ENCODE measurements at regions not wholly inside any gene's neighbourhood (a gene's known extent, or its start where the extent isn't known, plus 50 kb on each side); places are given as distances from the start of the nearest gene placed in this dataset.

- no peak for ATAC-seq
- Mint-ChIP-seq H3K9me3 (peaks cover 20% of the 10 kb centered on the region), H3K27ac (no peak overlapping the region), H3K27me3 (peaks cover 29% of the 10 kb centered on the region), H3K36me3 (no peaks in the 10 kb centered on the region), H3K4me3 (no peak overlapping the region), H3K4me1 (no peaks in the 10 kb centered on the region)
These were observed 106.9 kb upstream of the NAV2 start for GRCh38 chr11:19605520-19606371.

DNA sequence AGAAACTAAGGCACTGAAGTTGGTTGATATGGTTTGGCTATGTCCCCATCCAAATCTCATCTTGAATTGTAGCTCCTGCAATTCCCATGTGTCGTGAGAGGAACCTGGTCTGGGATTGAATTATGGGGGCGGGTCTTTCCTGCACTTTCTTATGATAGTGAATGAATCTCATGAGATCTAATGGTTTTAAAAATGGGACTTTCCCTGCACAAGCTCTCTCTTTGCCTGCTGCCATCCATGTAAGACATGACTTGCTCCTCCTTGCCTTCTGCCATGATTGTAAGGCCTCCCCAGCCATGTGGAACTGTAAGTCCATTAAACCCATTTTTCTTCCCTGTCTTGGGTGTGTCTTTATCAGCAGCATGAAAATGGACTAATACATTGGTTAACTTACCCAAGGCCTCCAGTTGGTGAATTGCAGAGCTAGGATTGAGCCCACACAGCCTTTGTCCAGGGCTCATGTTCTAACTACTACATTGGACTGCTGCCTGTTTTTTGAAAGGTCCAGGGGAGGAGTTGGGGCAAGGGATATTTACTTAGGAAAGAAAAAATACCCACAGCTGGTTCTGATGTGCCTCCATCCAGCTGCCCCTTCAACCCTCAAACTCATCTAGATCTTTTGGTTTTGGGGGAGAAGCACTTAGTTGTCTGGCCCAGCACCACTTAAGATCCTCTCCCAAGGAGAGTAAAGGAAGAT lies 107.8 kb upstream of the NAV2 start:
- Mint-ChIP-seq H3K36me3 (no peaks in the 10 kb centered on the region), H3K9me3 (peaks cover 15% of the 10 kb centered on the region), H3K4me1 (no peaks in the 10 kb centered on the region), H3K27me3 (peaks cover 29% of the 10 kb centered on the region), H3K4me3 (no peak overlapping the region), H3K27ac (no peak overlapping the region)
- ATAC-seq: no peak

GRCh38 chr11:19603771-19604170 lies 108.9 kb upstream of the NAV2 start:
- no peak for ATAC-seq
- H3K9me3 Mint-ChIP-seq: peaks cover 15% of the 10 kb centered on the region
- peaks cover 21% of the 10 kb centered on the region for H3K27me3 Mint-ChIP-seq
- no peaks in the 10 kb centered on the region for H3K4me1 Mint-ChIP-seq
- H3K36me3 Mint-ChIP-seq: no peaks in the 10 kb centered on the region
- no peak overlapping the region for H3K27ac Mint-ChIP-seq
- no peak overlapping the region for H3K4me3 Mint-ChIP-seq

DNA sequence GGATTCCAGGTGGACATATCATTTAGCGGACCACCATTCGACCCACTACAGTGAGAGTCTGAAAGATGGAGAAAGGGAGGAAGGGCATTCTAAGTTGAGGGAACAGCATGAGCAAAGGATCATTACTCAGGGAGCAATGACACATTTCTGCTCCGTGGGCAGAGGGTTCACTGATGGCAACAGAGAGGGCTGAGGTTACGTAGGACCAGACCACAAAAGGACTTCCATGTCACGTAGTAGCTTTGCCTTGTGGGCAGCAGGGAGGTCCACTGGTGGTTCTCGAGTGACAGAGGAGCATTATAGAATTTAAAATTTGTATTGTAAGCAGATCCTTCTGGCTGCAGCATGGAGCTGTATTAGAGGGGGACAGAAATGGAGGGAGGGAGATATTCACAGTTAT lies 109.7 kb upstream of the NAV2 start:
- no peaks in the 10 kb centered on the region for H3K4me1 Mint-ChIP-seq
- peaks cover 15% of the 10 kb centered on the region for H3K9me3 Mint-ChIP-seq
- no peak overlapping the region for H3K27ac Mint-ChIP-seq
- ATAC-seq: no peak
- H3K27me3 Mint-ChIP-seq: peaks cover 18% of the 10 kb centered on the region
- no peak overlapping the region for H3K4me3 Mint-ChIP-seq
- H3K36me3 Mint-ChIP-seq: no peaks in the 10 kb centered on the region

DNA sequence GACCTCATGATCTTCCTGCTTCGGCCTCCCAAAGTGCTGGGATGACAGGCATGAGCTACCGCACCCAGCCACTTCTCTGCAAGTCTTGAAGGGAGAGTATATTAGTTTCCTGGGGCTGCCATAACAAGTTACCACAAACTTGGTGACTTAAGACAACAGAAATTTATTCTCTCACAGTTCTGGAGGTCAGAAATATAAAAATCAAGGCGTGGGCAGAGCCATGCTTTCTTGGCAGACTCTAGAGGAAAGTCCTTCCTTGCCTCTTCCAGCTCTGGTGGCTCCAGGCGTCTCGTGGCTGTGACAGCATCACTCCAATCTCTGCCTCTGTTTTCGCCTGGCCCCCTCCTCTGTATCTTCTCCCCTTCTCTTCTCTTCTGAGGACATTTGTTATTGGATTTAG lies 110.2 kb upstream of the NAV2 start:
- peaks cover 18% of the 10 kb centered on the region for H3K27me3 Mint-ChIP-seq
- no peaks in the 10 kb centered on the region for H3K4me1 Mint-ChIP-seq
- ATAC-seq: no peak
- no peaks in the 10 kb centered on the region for H3K36me3 Mint-ChIP-seq
- H3K9me3 Mint-ChIP-seq: peaks cover 15% of the 10 kb centered on the region
- H3K27ac Mint-ChIP-seq: no peak overlapping the region
- H3K4me3 Mint-ChIP-seq: no peak overlapping the region

DNA sequence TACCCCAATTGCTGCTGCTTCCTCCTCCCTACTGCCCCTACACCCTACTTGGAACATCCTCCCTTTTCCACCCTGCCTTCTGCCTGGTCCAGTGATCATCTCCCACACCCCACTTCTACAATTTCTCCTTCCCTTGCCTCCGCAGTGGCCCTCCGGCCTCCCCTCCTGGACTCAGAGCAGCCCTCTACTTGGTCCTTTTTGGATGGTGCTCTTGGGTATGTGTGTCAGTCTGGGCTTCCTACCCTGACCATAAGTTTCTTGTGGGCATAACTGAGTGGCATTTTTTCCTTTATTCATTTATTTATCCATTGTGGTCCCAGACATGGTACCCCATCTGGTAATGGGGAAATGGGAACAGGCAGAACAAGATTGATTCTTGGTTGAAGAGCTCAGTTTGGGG lies 111.4 kb upstream of the NAV2 start:
- Mint-ChIP-seq H3K4me1 (no peaks in the 10 kb centered on the region), H3K36me3 (no peaks in the 10 kb centered on the region), H3K4me3 (no peak overlapping the region), H3K27me3 (peaks cover 18% of the 10 kb centered on the region), H3K9me3 (peaks cover 15% of the 10 kb centered on the region), H3K27ac (no peak overlapping the region)
- no peak for ATAC-seq

- H3K36me3 Mint-ChIP-seq: no peaks in the 10 kb centered on the region
- H3K4me1 Mint-ChIP-seq: no peaks in the 10 kb centered on the region
- H3K4me3 Mint-ChIP-seq: no peak overlapping the region
- ATAC-seq: no peak
- peaks cover 18% of the 10 kb centered on the region for H3K27me3 Mint-ChIP-seq
- peaks cover 12% of the 10 kb centered on the region for H3K9me3 Mint-ChIP-seq
- no peak overlapping the region for H3K27ac Mint-ChIP-seq
These were observed 113.0 kb upstream of the NAV2 start for GRCh38 chr11:19599681-19600080.

DNA sequence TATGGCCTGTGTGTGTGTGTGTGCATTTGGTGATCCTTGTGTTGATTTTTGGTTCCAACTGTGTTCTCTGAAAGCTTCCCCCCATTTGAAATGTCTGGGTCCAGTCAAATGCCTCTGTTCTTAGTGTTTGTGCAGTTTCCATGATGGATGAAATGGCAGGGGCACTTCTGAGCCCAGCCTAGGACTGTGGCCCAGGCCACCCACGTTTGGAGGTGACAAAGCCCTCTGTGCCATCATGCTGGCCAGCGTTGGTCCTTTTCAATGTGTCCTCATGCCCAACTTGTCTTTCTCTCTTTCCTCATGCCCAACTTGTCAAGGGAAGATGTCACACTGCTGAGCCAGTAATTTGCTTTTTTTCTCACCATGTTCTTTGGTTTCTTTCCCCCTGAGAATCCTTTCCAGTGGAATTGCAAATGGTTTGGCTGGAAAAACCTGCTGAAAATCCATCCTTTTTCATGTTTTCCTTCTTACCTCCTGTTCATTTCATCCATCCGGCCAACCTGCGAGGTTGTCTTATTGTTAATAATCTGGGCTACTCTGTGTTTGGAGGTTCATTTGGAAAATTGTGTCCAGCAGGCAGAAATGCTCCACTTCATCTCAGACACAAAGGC lies 113.7 kb upstream of the NAV2 start:
- Mint-ChIP-seq H3K4me1 (no peaks in the 10 kb centered on the region), H3K36me3 (no peaks in the 10 kb centered on the region), H3K27me3 (peaks cover 18% of the 10 kb centered on the region), H3K27ac (no peak overlapping the region), H3K9me3 (peaks cover 8% of the 10 kb centered on the region), H3K4me3 (no peak overlapping the region)
- ATAC-seq: no peak

- no peaks in the 10 kb centered on the region for H3K4me1 Mint-ChIP-seq
- peaks cover 3% of the 10 kb centered on the region for H3K9me3 Mint-ChIP-seq
- no peak overlapping the region for H3K4me3 Mint-ChIP-seq
- H3K36me3 Mint-ChIP-seq: no peaks in the 10 kb centered on the region
- H3K27me3 Mint-ChIP-seq: peaks cover 12% of the 10 kb centered on the region
- H3K27ac Mint-ChIP-seq: no peak overlapping the region
- ATAC-seq: no peak
These were observed 114.2 kb upstream of the NAV2 start for GRCh38 chr11:19598456-19598855.

GRCh38 chr11:19597876-19598275 lies 114.8 kb upstream of the NAV2 start:
- H3K9me3 Mint-ChIP-seq: peaks cover 2% of the 10 kb centered on the region
- H3K27ac Mint-ChIP-seq: no peak overlapping the region
- H3K36me3 Mint-ChIP-seq: no peaks in the 10 kb centered on the region
- no peaks in the 10 kb centered on the region for H3K4me1 Mint-ChIP-seq
- ATAC-seq: no peak
- H3K27me3 Mint-ChIP-seq: peaks cover 7% of the 10 kb centered on the region
- no peak overlapping the region for H3K4me3 Mint-ChIP-seq

DNA sequence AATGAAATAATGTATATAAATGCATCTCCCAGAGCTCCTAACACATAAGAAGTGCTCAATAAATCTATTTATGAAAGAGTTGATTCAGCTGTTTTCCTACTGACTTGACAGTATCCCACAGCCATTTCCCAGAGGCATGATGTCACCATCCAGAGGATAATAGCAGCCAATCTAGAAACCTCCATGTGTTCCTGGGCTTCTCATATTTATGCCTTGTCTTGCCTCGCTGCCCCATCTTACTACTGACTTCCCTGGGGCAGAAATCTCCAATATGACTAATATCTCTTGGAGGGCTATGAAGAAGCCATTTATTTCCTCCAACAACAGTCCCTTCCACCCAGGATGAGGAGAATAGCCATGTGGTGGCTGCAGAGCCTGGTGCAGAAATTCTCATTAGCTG lies 115.4 kb upstream of the NAV2 start:
- no peaks in the 10 kb centered on the region for H3K4me1 Mint-ChIP-seq
- ATAC-seq: no peak
- no peak overlapping the region for H3K4me3 Mint-ChIP-seq
- no peaks in the 10 kb centered on the region for H3K9me3 Mint-ChIP-seq
- no peaks in the 10 kb centered on the region for H3K36me3 Mint-ChIP-seq
- no peaks in the 10 kb centered on the region for H3K27me3 Mint-ChIP-seq
- H3K27ac Mint-ChIP-seq: no peak overlapping the region

GRCh38 chr11:19595840-19596751 lies 116.5 kb upstream of the NAV2 start:
- no peaks in the 10 kb centered on the region for H3K36me3 Mint-ChIP-seq
- H3K27ac Mint-ChIP-seq: no peak overlapping the region
- no peaks in the 10 kb centered on the region for H3K27me3 Mint-ChIP-seq
- ATAC-seq: peak; percentile 14
- no peaks in the 10 kb centered on the region for H3K4me1 Mint-ChIP-seq
- H3K9me3 Mint-ChIP-seq: no peaks in the 10 kb centered on the region
- no peak overlapping the region for H3K4me3 Mint-ChIP-seq

- ATAC-seq: no peak
- Mint-ChIP-seq H3K27me3 (no peaks in the 10 kb centered on the region), H3K36me3 (no peaks in the 10 kb centered on the region), H3K9me3 (no peaks in the 10 kb centered on the region), H3K4me3 (no peak overlapping the region), H3K27ac (no peak overlapping the region), H3K4me1 (no peaks in the 10 kb centered on the region)
These were observed 117.2 kb upstream of the NAV2 start for GRCh38 chr11:19595499-19595839.

GRCh38 chr11:19594326-19594725 lies 118.3 kb upstream of the NAV2 start:
- no peaks in the 10 kb centered on the region for H3K9me3 Mint-ChIP-seq
- no peaks in the 10 kb centered on the region for H3K36me3 Mint-ChIP-seq
- no peak for ATAC-seq
- H3K27me3 Mint-ChIP-seq: no peaks in the 10 kb centered on the region
- no peaks in the 10 kb centered on the region for H3K4me1 Mint-ChIP-seq
- no peak overlapping the region for H3K4me3 Mint-ChIP-seq
- H3K27ac Mint-ChIP-seq: no peak overlapping the region

DNA sequence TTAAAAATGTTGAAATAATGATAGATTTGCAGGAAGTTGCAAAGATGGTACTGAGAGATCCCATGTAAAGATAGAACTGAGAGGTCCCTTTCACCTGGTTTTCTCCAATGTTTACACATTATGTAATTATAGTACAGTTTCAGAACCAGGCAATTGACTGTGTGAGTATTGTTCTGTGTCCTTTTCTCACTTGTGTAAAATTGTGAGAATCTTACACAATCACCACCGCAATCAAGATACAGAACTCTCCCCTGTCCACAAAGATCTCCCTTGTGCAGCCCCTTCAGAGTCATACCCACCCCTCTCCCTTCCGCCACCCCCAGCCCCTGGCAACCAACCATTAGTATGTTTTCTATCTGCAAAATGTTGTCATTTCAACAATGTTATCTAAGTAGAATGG lies 119.8 kb upstream of the NAV2 start:
- peaks cover 9% of the 10 kb centered on the region for H3K27me3 Mint-ChIP-seq
- no peaks in the 10 kb centered on the region for H3K9me3 Mint-ChIP-seq
- H3K4me1 Mint-ChIP-seq: no peaks in the 10 kb centered on the region
- H3K4me3 Mint-ChIP-seq: no peak overlapping the region
- no peaks in the 10 kb centered on the region for H3K36me3 Mint-ChIP-seq
- ATAC-seq: no peak
- no peak overlapping the region for H3K27ac Mint-ChIP-seq
